HepG2 (cell line): ENCODE measurements at regions not wholly inside any gene's neighbourhood (a gene's known extent, or its start where the extent isn't known, plus 50 kb on each side); places are given as distances from the start of the nearest gene placed in this dataset.

Experiments
- ATAC-seq: fragments of 200-7000 bp; cut with Tn5 transposase; 3 replicates; pipeline ENCODE4 v1.9.1; 2020; ENCODE audit warnings: mild to moderate bottlenecking, moderate library complexity
- BruUV-seq: library from RNA; stranded (reverse); fragments of 400-500 nt; replicated peaks from 2 replicates; lab custom pipeline; 2021; lab: Mats Ljungman, UMichigan
- CTCF ChIA-PET: fragments of 300-600 bp; formaldehyde crosslinking; extraction: SDS; loops from one replicate; lab custom pipeline; 2021; ENCODE audit warnings: low total read pairs, inconsistent platforms, low intra/inter-chr PET ratio; lab: Yijun Ruan, JAX
- POLR2A ChIA-PET: fragments of 350-600 bp; sonication (Branson Sonifier 250); formaldehyde crosslinking; loops from one replicate; lab custom pipeline; 2020; ENCODE audit warnings: antibody characterized with exemption, inconsistent platforms; lab: Yijun Ruan, JAX
- DNase-seq: peaks from one replicate; pipeline ENCODE4 v3.0.0-alpha.2; 2015; ENCODE audit warnings: low spot score
- FAIRE-seq: peaks from 3 replicates; lab custom pipeline; 2011; peaks lifted over from hg19 to GRCh38; lab: Jason Lieb, UNC
- H2AFZ ChIP-seq: one replicate; pipeline ENCODE4 v1.6.1; 2011; ENCODE audit warnings: low read length, inconsistent platforms
- H3K27ac ChIP-seq: fragments of 300-600 bp; 3 replicates; pipeline ENCODE4 v1.8.0; 2011; ENCODE audit warnings: mixed run types, mild to moderate bottlenecking, mixed read lengths, low read length, inconsistent platforms; ENCODE audit not compliant: insufficient read depth; ENCODE audit errors: extremely low read length
- H3K27me3 ChIP-seq, 2 experiments: fragments of 200-600 bp in 1 of 2; 2 replicates in 1 of 2; 3 replicates in 1 of 2; pipeline versions ENCODE4 v1.6.0 to v1.8.0; 2011; ENCODE audit warnings: low read length in 2 of 2, mild to moderate bottlenecking in 2 of 2, moderate library complexity in 2 of 2, inconsistent platforms in 1 of 2; ENCODE audit not compliant: insufficient read depth in 2 of 2, control insufficient read depth in 1 of 2
- H3K36me3 ChIP-seq, 2 experiments: fragments of 200-600 bp in 1 of 2; replicated peaks in 1 of 2; 2 replicates in 1 of 2; 3 replicates in 1 of 2; pipeline versions ENCODE4 v1.5.1 to v1.8.0; 2011; ENCODE audit warnings: low read length in 2 of 2, inconsistent platforms in 1 of 2; ENCODE audit not compliant: insufficient read depth in 2 of 2, control insufficient read depth in 1 of 2
- H3K4me1 ChIP-seq: 2 replicates; pipeline ENCODE4 v1.5.1; 2012; ENCODE audit warnings: low read length, inconsistent platforms; ENCODE audit not compliant: insufficient read depth
- H3K4me2 ChIP-seq: 2 replicates; pipeline ENCODE4 v1.6.0; 2011; ENCODE audit warnings: low read depth, low read length, inconsistent platforms
- H3K4me3 ChIP-seq, 3 experiments: fragments of 200-600 bp in 1 of 3; sonication (generic), shearing (Covaris generic) in 1 of 3; replicated peaks in 1 of 3; 2 replicates each; pipeline ENCODE4 v1.5.1; 2011 to 2016; ENCODE audit warnings: low read length in 3 of 3, inconsistent platforms in 2 of 3, low read depth in 2 of 3, mild to moderate bottlenecking in 2 of 3, control low read depth in 1 of 3, mixed read lengths in 1 of 3; ENCODE audit not compliant: insufficient read depth in 1 of 3
- H3K79me2 ChIP-seq: one replicate; pipeline ENCODE4 v1.6.1; 2011; ENCODE audit warnings: low read length, inconsistent platforms; ENCODE audit not compliant: insufficient read depth
- H3K9ac ChIP-seq: 2 replicates; pipeline ENCODE4 v1.6.0; 2011; ENCODE audit warnings: mild to moderate bottlenecking, low read depth, low read length, inconsistent platforms; ENCODE audit not compliant: insufficient read depth
- H3K9me3 ChIP-seq: 2 replicates; pipeline ENCODE4 v1.5.1; 2012; ENCODE audit warnings: mild to moderate bottlenecking, low read length
- H4K20me1 ChIP-seq: 2 replicates; pipeline ENCODE4 v1.6.0; 2011; ENCODE audit warnings: inconsistent platforms, mild to moderate bottlenecking, low read length, moderate library complexity; ENCODE audit not compliant: insufficient read depth
- ATF7 ChIP-seq, 2 experiments: fragments of 450-650 bp in 1 of 2; sonication (generic) in 1 of 2; formaldehyde crosslinking in 1 of 2; IDR thresholded peaks; 2 replicates each; pipeline versions ENCODE4 v1.4.0 to v1.6.1; 2016 to 2020; ENCODE audit warnings: antibody characterized with exemption in 1 of 2, mild to moderate bottlenecking in 1 of 2, missing genetic modification reagents in 1 of 2
- CREB1 ChIP-seq, 2 experiments: fragments of 450-650 bp in 1 of 2; IDR thresholded peaks; 2 replicates each; pipeline ENCODE4 v1.6.1; 2016 to 2017; ENCODE audit warnings: control low read depth in 1 of 2, mild to moderate bottlenecking in 1 of 2, missing compliant biosample characterization in 1 of 2, missing genetic modification characterization in 1 of 2
- ELF3 ChIP-seq: IDR thresholded peaks from 2 replicates; pipeline ENCODE4 v1.6.1; 2016; ENCODE audit warnings: missing genetic modification reagents, missing compliant biosample characterization
- IRF2 ChIP-seq: IDR thresholded peaks from 2 replicates; pipeline ENCODE4 v1.6.1; 2018; ENCODE audit warnings: missing genetic modification reagents, missing compliant biosample characterization
- PHB2 ChIP-seq: fragments of 450-650 bp; IDR thresholded peaks from 2 replicates; pipeline ENCODE4 v1.6.1; 2018; ENCODE audit not compliant: partially characterized antibody
- PREB ChIP-seq: sonication (generic); formaldehyde crosslinking; IDR thresholded peaks from 2 replicates; pipeline ENCODE4 v1.4.0; 2020; ENCODE audit warnings: missing genetic modification reagents
- SP4 ChIP-seq: sonication (generic); formaldehyde crosslinking; IDR thresholded peaks from 2 replicates; pipeline ENCODE4 v1.8.1; 2023; ENCODE audit warnings: mild to moderate bottlenecking, missing genetic modification reagents
- WGBS: methylation state at CpG from one replicate; pipeline ENCODE4 v1.1.6; 2017; ENCODE audit warnings: low lambda C conversion rate; 5-methylcytosine and 5-hydroxymethylcytosine counted together
- in situ Hi-C: cut with HindIII; loops from 2 replicates; pipeline ENCODE4 v1.10.0; 2017; ENCODE audit warnings: low pct_unique_long_range_greater_than_20kb; ENCODE audit not compliant: extremely low pct_ligation_motif_present
- intact Hi-C: fragments of 100-400 bp; cut with micrococcal nuclease; formaldehyde crosslinking; loops from one replicate; pipeline ENCODE4 v1.10.0; 2022; ENCODE audit not compliant: unreplicated experiment

- TF ChIP-seq PREB (CRISPR knock-in tag): no peak
These were observed 898.1 kb downstream of the XPNPEP1 start (continued) for GRCh38 chr10:109025172-109025571.

GRCh38 chr10:109022417-109023049, 900.8 kb downstream of the XPNPEP1 start:
- FAIRE-seq (no peak), DNase-seq (no peak)
- CTCF ChIA-PET: no interaction called here

GRCh38 chr10:109019001-109019424, 904.3 kb downstream of the XPNPEP1 start:
- ChIA-PET CTCF (no interaction called here), POLR2A (no interaction called here)
- no peak for TF ChIP-seq ELF3 (CRISPR knock-in tag)
- H2AFZ ChIP-seq: no peak overlapping the region
- no peaks in the 10 kb centered on the region for H4K20me1 ChIP-seq
- FAIRE-seq (no peak), ATAC-seq (no peak), DNase-seq (no peak)
- H3K27ac ChIP-seq: no peak overlapping the region
- no peak overlapping the region for H3K4me3 ChIP-seq
- H3K4me1 ChIP-seq: no peaks in the 10 kb centered on the region
- no peak overlapping the region for H3K9ac ChIP-seq
- 11% methylated on average over 6 of the region's 6 CpGs for WGBS
- intact Hi-C loops: no loop called here
- H3K4me2 ChIP-seq: no peak overlapping the region
- H3K36me3 ChIP-seq: no peaks in the 10 kb centered on the region
- H3K79me2 ChIP-seq: no peaks in the 10 kb centered on the region
- H3K9me3 ChIP-seq: no peaks in the 10 kb centered on the region
- no TSS peak for BruUV-seq
- in situ Hi-C loops: no loop called here
- no peaks in the 10 kb centered on the region for H3K27me3 ChIP-seq

More at GRCh38 chr10:109022417-109023049, 900.8 kb downstream of the XPNPEP1 start:
- Histone ChIP-seq H3K27ac (no peak overlapping the region), H2AFZ (no peak overlapping the region), H3K4me2 (no peak overlapping the region), H4K20me1 (no peaks in the 10 kb centered on the region), H3K27me3 (no peaks in the 10 kb centered on the region), H3K9me3 (no peaks in the 10 kb centered on the region), H3K9ac (no peak overlapping the region), H3K36me3 (no peaks in the 10 kb centered on the region), H3K79me2 (no peaks in the 10 kb centered on the region), H3K4me1 (no peaks in the 10 kb centered on the region), H3K4me3 (no peak overlapping the region)
- intact Hi-C loops (no loop called here), in situ Hi-C loops (no loop called here)
- WGBS: 38% methylated on average over 1 of the region's 1 CpG
- TF ChIP-seq IRF2: no peak
- no peak for TF ChIP-seq CREB1 (IDR thresholded peaks at IDR 0.05)
- TF ChIP-seq CREB1 (CRISPR knock-in tag; IDR thresholded peaks at IDR 0.05): no peak
- TF ChIP-seq PHB2: no peak
- no peak for TF ChIP-seq SP4
- no peak for TF ChIP-seq ATF7 (IDR thresholded peaks at IDR 0.05)
- TF ChIP-seq ATF7 (CRISPR knock-in tag; IDR thresholded peaks at IDR 0.05): no peak
- no TSS peak for BruUV-seq
- POLR2A ChIA-PET: no interaction called here
- no peak for ATAC-seq
